Neural cell (in vitro differentiated cells): ENCODE measurements at regions not wholly inside any gene's neighbourhood (a gene's known extent, or its start where the extent isn't known, plus 50 kb on each side); places are given as distances from the start of the nearest gene placed in this dataset.

Experiments used
- H2AFZ ChIP-seq: fragments of 200-600, 300-800 bp; sonication (generic), shearing (Covaris generic); 2 replicates; pipeline ENCODE4 v1.6.0; 2014; ENCODE audit warnings: low read depth, mild to moderate bottlenecking, antibody characterized with exemption, low read length, moderate library complexity
- H3F3A ChIP-seq: fragments of 200-600 bp; shearing (Covaris generic); 2 replicates; pipeline ENCODE4 v1.6.1; 2016; ENCODE audit warnings: mild to moderate bottlenecking, moderate library complexity, mixed read lengths, antibody characterized with exemption, low read length; ENCODE audit not compliant: insufficient read depth, poor library complexity, severe bottlenecking
- H3K27ac ChIP-seq: fragments of 200-600, 300-800 bp; sonication (generic), shearing (Covaris generic); 2 replicates; pipeline ENCODE4 v1.5.1; 2014; ENCODE audit warnings: mild to moderate bottlenecking, low read length, moderate library complexity
- H3K27me3 ChIP-seq: fragments of 300-800, 200-600 bp; sonication (generic), shearing (Covaris generic); 2 replicates; pipeline ENCODE4 v1.6.0; 2014; ENCODE audit warnings: mild to moderate bottlenecking, low read depth, low read length, moderate library complexity; ENCODE audit not compliant: insufficient read depth
- H3K36me3 ChIP-seq: fragments of 300-800, 200-600 bp; sonication (generic), shearing (Covaris generic); 2 replicates; pipeline ENCODE4 v1.5.1; 2014; ENCODE audit warnings: mild to moderate bottlenecking, antibody characterized with exemption, low read length, moderate library complexity; ENCODE audit not compliant: insufficient read depth
- H3K4me2 ChIP-seq: fragments of 300-800, 200-600 bp; sonication (generic), shearing (Covaris generic); 2 replicates; pipeline ENCODE4 v1.6.0; 2014; ENCODE audit warnings: mild to moderate bottlenecking, low read length
- H3K4me3 ChIP-seq: fragments of 300-800, 200-600 bp; sonication (generic), shearing (Covaris generic); 2 replicates; pipeline ENCODE4 v1.5.1; 2014; ENCODE audit warnings: mild to moderate bottlenecking, low read length, moderate library complexity
- H3K79me2 ChIP-seq: fragments of 200-600 bp; shearing (Covaris generic); replicated peaks from 2 replicates; pipeline ENCODE4 v1.6.0; 2014; ENCODE audit warnings: mild to moderate bottlenecking, low read length, moderate library complexity; ENCODE audit not compliant: insufficient read depth
- H3K9ac ChIP-seq: fragments of 300-800, 200-600 bp; sonication (generic), shearing (Covaris generic); 2 replicates; pipeline ENCODE4 v1.6.1; 2016; ENCODE audit warnings: mild to moderate bottlenecking, low read length, mixed read lengths
- H3K9me2 ChIP-seq: fragments of 200-600 bp; shearing (Covaris generic); 2 replicates; pipeline ENCODE4 v1.6.1; 2016; ENCODE audit warnings: mild to moderate bottlenecking, low read length, mixed read lengths; ENCODE audit not compliant: insufficient read depth
- H3K9me3 ChIP-seq: fragments of 200-600, 300-800 bp; sonication (generic), shearing (Covaris generic); 2 replicates; pipeline ENCODE4 v1.6.1; 2016; ENCODE audit warnings: mild to moderate bottlenecking, mixed run types, low read length, moderate library complexity, mixed read lengths
- H4K20me1 ChIP-seq: fragments of 200-600 bp; shearing (Covaris generic); 2 replicates; pipeline ENCODE4 v1.6.1; 2016; ENCODE audit warnings: mild to moderate bottlenecking, mixed run types; ENCODE audit not compliant: insufficient read depth
- CTCF ChIP-seq: fragments of 450-650 bp; IDR thresholded peaks from 2 replicates; pipeline ENCODE4 v1.5.1; 2014; ENCODE audit warnings: antibody characterized with exemption, mild to moderate bottlenecking, moderate library complexity; ENCODE audit not compliant: poor library complexity, severe bottlenecking
- EP300 ChIP-seq: fragments of 450-650 bp; conservative IDR thresholded peaks from 2 replicates; pipeline ENCODE4 v1.6.1; 2014; ENCODE audit warnings: antibody characterized with exemption, mild to moderate bottlenecking, moderate library complexity; ENCODE audit not compliant: poor library complexity, severe bottlenecking
- EZH2 ChIP-seq: fragments of 200-600, 300-800 bp; shearing (Covaris generic), sonication (generic); IDR thresholded peaks from 2 replicates; pipeline ENCODE4 v1.6.1; 2014; ENCODE audit warnings: antibody characterized with exemption, low read length, borderline replicate concordance, mild to moderate bottlenecking; ENCODE audit not compliant: insufficient read depth, poor library complexity, severe bottlenecking
- MXI1 ChIP-seq: fragments of 450-650 bp; conservative IDR thresholded peaks from 2 replicates; pipeline ENCODE4 v1.6.1; 2014; ENCODE audit warnings: antibody characterized with exemption, mild to moderate bottlenecking; ENCODE audit not compliant: poor library complexity, severe bottlenecking
- POLR2AphosphoS5 ChIP-seq: IDR thresholded peaks from 2 replicates; pipeline ENCODE4 v1.6.1; 2012
- RAD21 ChIP-seq: fragments of 450-650 bp; conservative IDR thresholded peaks from 2 replicates; pipeline ENCODE4 v1.6.1; 2014; ENCODE audit warnings: antibody characterized with exemption, mild to moderate bottlenecking, moderate library complexity
- REST ChIP-seq: IDR thresholded peaks from 2 replicates; pipeline ENCODE4 v1.6.1; 2012; ENCODE audit warnings: borderline replicate concordance
- SMC3 ChIP-seq: fragments of 450-650 bp; conservative IDR thresholded peaks from 2 replicates; pipeline ENCODE4 v1.6.1; 2014; ENCODE audit warnings: antibody characterized with exemption, mild to moderate bottlenecking, moderate library complexity; ENCODE audit not compliant: poor library complexity
- TAF1 ChIP-seq: IDR thresholded peaks from 2 replicates; pipeline ENCODE4 v1.6.1; 2012; ENCODE audit warnings: low read depth

GRCh38 chr18:25886283-25886682 lies 204.1 kb downstream of the SS18 start:
- no peak overlapping the region for H2AFZ ChIP-seq

GRCh38 chr18:25883091-25883490 lies 207.3 kb downstream of the SS18 start:
- Histone ChIP-seq H3K4me3 (no peak overlapping the region), H3F3A (no peaks in the 10 kb centered on the region), H3K36me3 (no peaks in the 10 kb centered on the region)
- TF ChIP-seq TAF1 (no peak), CTCF (no peak), EP300 (no peak), EZH2 (no peak), RAD21 (no peak), SMC3 (no peak), MXI1 (no peak), POLR2AphosphoS5 (no peak)

More at GRCh38 chr18:25886283-25886682, 204.1 kb downstream of the SS18 start:
- Histone ChIP-seq H4K20me1 (no peaks in the 10 kb centered on the region), H3K36me3 (no peaks in the 10 kb centered on the region), H3K9ac (no peak overlapping the region), H3K27me3 (no peaks in the 10 kb centered on the region), H3K4me3 (no peak overlapping the region), H3K4me2 (no peak overlapping the region), H3F3A (no peaks in the 10 kb centered on the region), H3K9me2 (no peaks in the 10 kb centered on the region), H3K9me3 (no peaks in the 10 kb centered on the region), H3K27ac (no peak overlapping the region), H3K79me2 (no peaks in the 10 kb centered on the region)
- TF ChIP-seq TAF1 (no peak), EP300 (no peak), POLR2AphosphoS5 (no peak), EZH2 (no peak), SMC3 (no peak), REST (no peak), MXI1 (no peak), RAD21 (no peak), CTCF (no peak)

More at GRCh38 chr18:25883091-25883490, 207.3 kb downstream of the SS18 start:
- Histone ChIP-seq H3K9me2 (no peaks in the 10 kb centered on the region), H3K79me2 (no peaks in the 10 kb centered on the region), H3K9me3 (no peaks in the 10 kb centered on the region), H4K20me1 (no peaks in the 10 kb centered on the region), H3K27me3 (no peaks in the 10 kb centered on the region), H2AFZ (no peak overlapping the region), H3K4me2 (no peak overlapping the region), H3K9ac (no peak overlapping the region), H3K27ac (no peak overlapping the region)
